Upper lobe of left lung (tissue), 6 donors: ENCODE measurements at regions not wholly inside any gene's neighbourhood (a gene's known extent, or its start where the extent isn't known, plus 50 kb on each side); places are given as distances from the start of the nearest gene placed in this dataset.
"Not testable (repeated sequence)": the region's sequence is repeated elsewhere in the genome, so short reads cannot be mapped to it uniquely, and the experiment has no call there.

Experiments used
- ATAC-seq, 2 donors: fragments of 200-7000 bp; cut with Tn5 transposase; one replicate each; pipeline ENCODE4 v1.9.1; 2022; ENCODE audit warnings: mild to moderate bottlenecking in 2 of 2, moderate library complexity in 2 of 2; ENCODE audit not compliant: low FRiP score in 2 of 2
- DNase-seq, 2 donors: peaks; one replicate each; pipeline ENCODE4 v3.0.0-alpha.2; 2019 to 2020
- H3K27ac ChIP-seq, 4 donors: fragments of 200-600 bp; sonication (generic); one replicate each; pipeline ENCODE4 v1.5.1; 2016 to 2019
- H3K27me3 ChIP-seq, 4 donors: fragments of 200-600 bp; sonication (generic); one replicate each; pipeline ENCODE4 v1.5.1; 2017 to 2019
- H3K36me3 ChIP-seq, 4 donors: fragments of 200-600 bp; sonication (generic); one replicate each; pipeline ENCODE4 v1.5.1; 2016 to 2019
- H3K4me1 ChIP-seq, 4 donors: fragments of 200-600 bp; sonication (generic); one replicate each; pipeline ENCODE4 v1.5.1; 2018 to 2019
- H3K4me3 ChIP-seq, 4 donors: fragments of 200-600 bp; sonication (generic); one replicate each; pipeline ENCODE4 v1.5.1; 2017 to 2019; ENCODE audit warnings: mild to moderate bottlenecking in 2 of 4, moderate library complexity in 1 of 4
- H3K9me3 ChIP-seq, 4 donors: fragments of 200-600 bp; sonication (generic); one replicate each; pipeline ENCODE4 v1.5.1; 2018 to 2019
- EP300 ChIP-seq, 4 donors: sonication (generic); formaldehyde crosslinking; IDR thresholded peaks; one replicate each; pipeline ENCODE4 v1.5.1; 2017; ENCODE audit warnings: antibody characterized with exemption in 4 of 4, control low read depth in 2 of 4
- POLR2A ChIP-seq, 4 donors: fragments of 450-650 bp; IDR thresholded peaks; one replicate each; pipeline ENCODE4 v1.5.1; 2016 to 2017; ENCODE audit warnings: antibody characterized with exemption in 4 of 4, mild to moderate bottlenecking in 2 of 4
- POLR2AphosphoS5 ChIP-seq, 2 donors: sonication (generic); formaldehyde crosslinking; IDR thresholded peaks; one replicate each; pipeline ENCODE4 v1.5.1; 2017; ENCODE audit warnings: antibody characterized with exemption in 2 of 2
- WGBS, 2 donors: methylation state at CpG; one replicate each; pipeline ENCODE4 v1.1.5; 2017 to 2018; 5-methylcytosine and 5-hydroxymethylcytosine counted together
- TF ChIP-seq, protein P1 (sequence below), 6 experiments: fragments of 450-650 bp in 4 of 6; fragments of 200-600 bp in 2 of 6; sonication (generic) in 2 of 6; IDR thresholded peaks; one replicate each; pipeline ENCODE4 v1.5.1; 2016 to 2019; ENCODE audit warnings: antibody characterized with exemption in 6 of 6
- donor health status: DM: no; HTN: no; CAD: no; lungs with moderate emphysema.
- donor health status: DM: no; HTN: yes; CAD: no; lungs with severe emphysema.

DNA sequence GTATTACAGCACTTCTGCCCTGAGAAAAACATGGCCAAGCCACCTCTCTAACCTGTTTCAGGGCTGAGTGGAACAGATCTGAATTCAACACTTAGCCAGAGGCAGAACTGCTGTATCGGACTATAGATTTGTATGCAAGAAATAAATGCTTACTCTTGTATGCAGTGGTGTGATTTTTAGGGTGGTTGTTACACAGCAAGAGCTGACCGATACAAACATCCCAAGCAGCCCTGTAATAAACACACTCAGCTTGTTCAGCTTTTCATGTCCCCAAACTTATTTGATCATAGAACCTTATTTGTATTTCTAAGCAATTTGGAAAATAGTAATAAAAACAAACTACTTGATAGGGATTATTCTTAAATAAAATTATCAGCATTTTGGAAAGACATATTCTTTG lies 84.9 kb upstream of the RPH3AL start:
- Histone ChIP-seq H3K9me3 (peaks cover 0 to 4% (median 1%) of the 10 kb centered on the region in 4 donors), H3K4me1 (no peaks in the 10 kb centered on the region), H3K4me3 (no peak overlapping the region), H3K27ac (no peak overlapping the region), H3K36me3 (peaks cover 0 to 16% (median 0%) of the 10 kb centered on the region in 4 donors), H3K27me3 (no peaks in the 10 kb centered on the region)
- 98% methylated on average over 2 of the region's 2 CpGs for WGBS, 2 donors
- ATAC-seq (no peak), DNase-seq (no peak)
- no peak for TF ChIP-seq POLR2A (IDR thresholded peaks at IDR 0.05)
- TF ChIP-seq, protein P1, sequence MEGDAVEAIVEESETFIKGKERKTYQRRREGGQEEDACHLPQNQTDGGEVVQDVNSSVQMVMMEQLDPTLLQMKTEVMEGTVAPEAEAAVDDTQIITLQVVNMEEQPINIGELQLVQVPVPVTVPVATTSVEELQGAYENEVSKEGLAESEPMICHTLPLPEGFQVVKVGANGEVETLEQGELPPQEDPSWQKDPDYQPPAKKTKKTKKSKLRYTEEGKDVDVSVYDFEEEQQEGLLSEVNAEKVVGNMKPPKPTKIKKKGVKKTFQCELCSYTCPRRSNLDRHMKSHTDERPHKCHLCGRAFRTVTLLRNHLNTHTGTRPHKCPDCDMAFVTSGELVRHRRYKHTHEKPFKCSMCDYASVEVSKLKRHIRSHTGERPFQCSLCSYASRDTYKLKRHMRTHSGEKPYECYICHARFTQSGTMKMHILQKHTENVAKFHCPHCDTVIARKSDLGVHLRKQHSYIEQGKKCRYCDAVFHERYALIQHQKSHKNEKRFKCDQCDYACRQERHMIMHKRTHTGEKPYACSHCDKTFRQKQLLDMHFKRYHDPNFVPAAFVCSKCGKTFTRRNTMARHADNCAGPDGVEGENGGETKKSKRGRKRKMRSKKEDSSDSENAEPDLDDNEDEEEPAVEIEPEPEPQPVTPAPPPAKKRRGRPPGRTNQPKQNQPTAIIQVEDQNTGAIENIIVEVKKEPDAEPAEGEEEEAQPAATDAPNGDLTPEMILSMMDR (IDR thresholded peaks at IDR 0.05), result no peak
- TF ChIP-seq EP300 (IDR thresholded peaks at IDR 0.05), result no peak

DNA sequence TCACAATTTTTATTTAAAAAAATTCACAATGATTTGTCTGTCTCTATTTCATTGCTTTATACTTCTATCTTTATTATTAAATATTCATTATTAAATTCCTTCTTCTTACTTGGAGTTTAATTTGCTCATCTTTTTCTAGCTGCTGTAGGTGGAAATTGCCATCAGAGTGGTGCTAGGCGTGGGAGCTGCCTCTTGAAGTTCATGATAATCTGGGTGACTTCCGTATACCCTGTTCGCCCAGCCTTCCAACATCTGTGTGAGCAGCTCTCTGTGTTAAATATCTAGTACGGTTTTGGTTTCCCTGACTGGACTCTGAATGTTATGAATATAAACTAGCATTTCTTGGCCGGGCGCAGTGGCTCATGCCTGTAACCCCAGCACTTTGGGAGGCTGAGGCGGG lies 84.0 kb upstream of the RPH3AL start:
- Histone ChIP-seq H3K36me3 (peaks cover 0 to 7% (median 0%) of the 10 kb centered on the region in 4 donors), H3K9me3 (peaks cover 0 to 4% (median 1%) of the 10 kb centered on the region in 4 donors), H3K4me1 (no peaks in the 10 kb centered on the region), H3K4me3 (no peak overlapping the region), H3K27me3 (no peaks in the 10 kb centered on the region), H3K27ac (no peak overlapping the region)
- 81 to 94% methylated on average over 7 of the region's 7 CpGs for WGBS, 2 donors
- TF ChIP-seq, protein P1 (IDR thresholded peaks at IDR 0.05), result no peak
- TF ChIP-seq EP300 (IDR thresholded peaks at IDR 0.05) (no peak), POLR2A (IDR thresholded peaks at IDR 0.05) (no peak), POLR2AphosphoS5 (IDR thresholded peaks at IDR 0.05) (no peak)
- DNase-seq (no peak), ATAC-seq (no peak)

DNA sequence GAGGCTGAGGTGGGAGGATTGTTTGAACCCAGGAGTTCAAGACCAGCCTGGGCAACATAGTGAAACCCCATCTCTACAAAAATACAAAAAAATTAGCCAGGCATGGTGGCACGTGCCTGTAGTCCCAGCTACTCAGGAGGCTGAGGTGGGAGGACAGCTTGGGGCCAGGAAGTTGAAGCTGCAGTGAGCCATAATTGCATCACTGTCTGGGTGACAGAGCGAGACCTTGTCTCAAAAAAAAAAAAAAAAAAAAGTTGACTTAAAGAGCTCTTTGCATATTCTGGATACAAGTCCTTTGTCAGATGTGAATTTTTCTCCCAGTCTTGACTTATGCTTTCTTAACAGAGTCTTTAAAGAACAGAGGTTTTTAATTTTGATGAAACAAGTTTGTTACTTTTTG lies 79.9 kb upstream of the RPH3AL start:
- 67 to 91% methylated on average over 2 of the region's 2 CpGs for WGBS, 2 donors
- H3K36me3 ChIP-seq, H3K4me1 ChIP-seq: not testable (repeated sequence)

DNA sequence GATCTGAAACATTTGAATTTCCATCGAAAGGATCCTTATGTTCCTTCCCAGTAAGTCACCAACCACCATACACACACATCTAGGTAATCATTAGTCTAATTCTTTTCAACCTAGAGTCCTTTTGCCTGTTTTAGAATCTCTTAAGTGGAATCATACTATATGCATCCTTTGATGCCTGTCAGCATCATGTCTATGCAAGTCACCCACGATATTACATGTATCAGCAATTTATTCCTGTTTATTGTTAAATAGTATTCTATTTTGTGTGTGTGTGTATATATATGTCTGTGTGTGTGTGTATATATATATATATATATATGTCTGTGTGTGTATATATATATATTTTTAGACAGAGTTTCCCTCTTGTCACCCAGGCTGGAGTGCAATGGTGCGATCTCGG lies 78.9 kb upstream of the RPH3AL start:
- no peaks in the 10 kb centered on the region for H3K36me3 ChIP-seq
- DNase-seq (no peak), ATAC-seq (no peak)
- H3K27me3 ChIP-seq, result no peaks in the 10 kb centered on the region
- H3K4me1 ChIP-seq, result no peaks in the 10 kb centered on the region
- H3K9me3 ChIP-seq, result peaks cover 0 to 17% (median 3%) of the 10 kb centered on the region in 4 donors
- no peak overlapping the region for H3K4me3 ChIP-seq
- 85 to 97% methylated on average over 4 of the region's 4 CpGs for WGBS, 2 donors
- H3K27ac ChIP-seq, result no peak overlapping the region
- TF ChIP-seq POLR2A (IDR thresholded peaks at IDR 0.05) (no peak), POLR2AphosphoS5 (IDR thresholded peaks at IDR 0.05) (no peak), EP300 (IDR thresholded peaks at IDR 0.05) (no peak)
- TF ChIP-seq, protein P1 (IDR thresholded peaks at IDR 0.05), result no peak

More for the DNA sequence above, 79.9 kb upstream of the RPH3AL start:
- H3K27ac ChIP-seq, ATAC-seq, H3K27me3 ChIP-seq, H3K4me3 ChIP-seq, DNase-seq: not testable (repeated sequence)
- peaks cover 0 to 19% (median 4%) of the 10 kb centered on the region in 4 donors for H3K9me3 ChIP-seq

DNA sequence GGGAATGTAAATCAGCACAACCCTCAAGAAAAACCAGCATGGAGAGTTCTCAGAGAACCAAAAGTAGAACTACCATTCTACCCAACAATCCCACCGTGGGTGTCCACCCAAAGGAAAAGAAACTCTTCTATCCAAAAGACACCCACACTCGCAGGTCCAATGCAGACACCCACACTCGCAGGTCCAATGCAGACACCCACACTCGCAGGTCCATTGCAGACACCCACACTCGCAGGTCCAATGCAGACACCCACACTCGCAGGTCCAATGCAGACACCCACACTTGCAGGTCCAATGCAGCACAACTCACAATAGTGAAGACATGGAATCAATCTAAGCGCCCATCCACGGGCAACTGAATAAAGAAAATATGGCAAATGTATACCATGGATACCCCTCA lies 77.0 kb upstream of the RPH3AL start:
- no peaks in the 10 kb centered on the region for H3K4me1 ChIP-seq
- WGBS, 2 donors, result 95 to 98% methylated on average over 8 of the region's 8 CpGs
- no peak for ATAC-seq
- TF ChIP-seq POLR2A (IDR thresholded peaks at IDR 0.05) (no peak), EP300 (IDR thresholded peaks at IDR 0.05) (no peak), POLR2AphosphoS5 (IDR thresholded peaks at IDR 0.05) (no peak)
- TF ChIP-seq, protein P1 (IDR thresholded peaks at IDR 0.05), result no peak
- H3K27ac ChIP-seq, result no peak overlapping the region
- DNase-seq, result no peak
- H3K4me3 ChIP-seq, result no peak overlapping the region
- no peaks in the 10 kb centered on the region for H3K27me3 ChIP-seq
- no peaks in the 10 kb centered on the region for H3K36me3 ChIP-seq
- H3K9me3 ChIP-seq, result peaks cover 0 to 17% (median 3%) of the 10 kb centered on the region in 4 donors
